H9 (cell line): ENCODE measurements at regions not wholly inside any gene's neighbourhood (a gene's known extent, or its start where the extent isn't known, plus 50 kb on each side); places are given as distances from the start of the nearest gene placed in this dataset.

ENCODE experiments used
- DNase-seq: peaks from one replicate; pipeline ENCODE4 v3.0.0-alpha.2; 2017
- H2AFZ ChIP-seq: one replicate; pipeline ENCODE4 v1.6.1; 2013; ENCODE audit warnings: mild to moderate bottlenecking, low read length, control low read depth, moderate library complexity
- H2AK5ac ChIP-seq: 2 replicates; pipeline ENCODE4 v1.6.1; 2013; ENCODE audit warnings: low read length, control low read depth, mixed read lengths; ENCODE audit not compliant: insufficient read length
- H2BK120ac ChIP-seq: one replicate; pipeline ENCODE4 v1.6.1; 2013; ENCODE audit warnings: low read depth, mild to moderate bottlenecking, low read length, control low read depth, inconsistent platforms; ENCODE audit not compliant: poor library complexity, severe bottlenecking
- H2BK12ac ChIP-seq: 2 replicates; pipeline ENCODE4 v1.6.1; 2013; ENCODE audit warnings: low read length, control low read depth, mixed read lengths, low read depth; ENCODE audit not compliant: insufficient read length
- H2BK15ac ChIP-seq: 2 replicates; pipeline ENCODE4 v1.6.1; 2013; ENCODE audit warnings: low read depth, low read length, control low read depth
- H2BK20ac ChIP-seq: one replicate; pipeline ENCODE4 v1.6.1; 2013; ENCODE audit warnings: low read depth, mild to moderate bottlenecking, low read length, control low read depth, inconsistent platforms; ENCODE audit not compliant: poor library complexity, severe bottlenecking
- H2BK5ac ChIP-seq: 2 replicates; pipeline ENCODE4 v1.6.1; 2013; ENCODE audit warnings: low read length, control low read depth, mixed read lengths; ENCODE audit not compliant: insufficient read length
- H3K14ac ChIP-seq: 2 replicates; pipeline ENCODE4 v1.6.1; 2013; ENCODE audit warnings: low read length, control low read depth; ENCODE audit not compliant: insufficient read depth
- H3K18ac ChIP-seq: 2 replicates; pipeline ENCODE4 v1.6.1; 2013; ENCODE audit warnings: low read depth, mild to moderate bottlenecking, mixed read lengths, low read length, control low read depth; ENCODE audit not compliant: insufficient read length
- H3K23ac ChIP-seq: 2 replicates; pipeline ENCODE4 v1.6.1; 2013; ENCODE audit warnings: low read length, control low read depth, mixed read lengths, low read depth; ENCODE audit not compliant: insufficient read length
- H3K23me2 ChIP-seq: 2 replicates; pipeline ENCODE4 v1.6.1; 2013; ENCODE audit warnings: low read depth, mild to moderate bottlenecking, mixed read lengths, low read length, control low read depth; ENCODE audit not compliant: insufficient read length, poor library complexity, severe bottlenecking
- H3K27ac ChIP-seq: 2 replicates; pipeline ENCODE4 v1.5.1; 2013; ENCODE audit warnings: low read length, control low read depth, mixed read lengths, low read depth; ENCODE audit not compliant: insufficient read length
- H3K27me3 ChIP-seq: 2 replicates; pipeline ENCODE4 v1.6.1; 2013; ENCODE audit warnings: low read length, control low read depth, inconsistent platforms; ENCODE audit not compliant: insufficient read depth
- H3K4ac ChIP-seq: 2 replicates; pipeline ENCODE4 v1.6.1; 2013; ENCODE audit warnings: low read depth, mild to moderate bottlenecking, control low read depth, inconsistent platforms, low read length, moderate library complexity
- H3K4me1 ChIP-seq: 2 replicates; pipeline ENCODE4 v1.6.1; 2013; ENCODE audit warnings: low read length, control low read depth, inconsistent platforms; ENCODE audit not compliant: insufficient read depth
- H3K4me2 ChIP-seq: 2 replicates; pipeline ENCODE4 v1.6.1; 2013; ENCODE audit warnings: low read length, control low read depth, mixed read lengths; ENCODE audit not compliant: insufficient read length, insufficient read depth
- H3K56ac ChIP-seq: 2 replicates; pipeline ENCODE4 v1.6.1; 2013; ENCODE audit warnings: low read depth, mild to moderate bottlenecking, mixed read lengths, low read length, control low read depth; ENCODE audit not compliant: insufficient read length
- H3K79me1 ChIP-seq: 2 replicates; pipeline ENCODE4 v1.6.1; 2013; ENCODE audit warnings: low read depth, mild to moderate bottlenecking, moderate library complexity, low read length, control low read depth, inconsistent platforms; ENCODE audit not compliant: insufficient read depth, poor library complexity, severe bottlenecking
- H3K79me2 ChIP-seq: 2 replicates; pipeline ENCODE4 v1.6.1; 2013; ENCODE audit warnings: low read length, control low read depth, inconsistent platforms; ENCODE audit not compliant: insufficient read depth
- H3K9ac ChIP-seq: 2 replicates; pipeline ENCODE4 v1.6.1; 2013; ENCODE audit warnings: low read length, control low read depth, mixed read lengths; ENCODE audit not compliant: insufficient read length; ENCODE audit errors: extremely low read depth
- H3K9me3 ChIP-seq: one replicate; pipeline ENCODE4 v1.6.1; 2013; ENCODE audit warnings: low read depth, low read length, inconsistent platforms; ENCODE audit not compliant: control insufficient read depth
- H3T11ph ChIP-seq: one replicate; pipeline ENCODE4 v1.6.1; 2013; ENCODE audit warnings: mild to moderate bottlenecking, low read length, control low read depth, inconsistent platforms
- H4K20me1 ChIP-seq: one replicate; pipeline ENCODE4 v1.6.1; 2013; ENCODE audit not compliant: control insufficient read depth, insufficient read length, insufficient read depth
- H4K5ac ChIP-seq: 2 replicates; pipeline ENCODE4 v1.6.1; 2013; ENCODE audit warnings: low read depth, mild to moderate bottlenecking, mixed read lengths, low read length, control low read depth; ENCODE audit not compliant: insufficient read length
- H4K8ac ChIP-seq: replicated peaks from 2 replicates; pipeline ENCODE4 v1.6.1; 2013; ENCODE audit warnings: low read length, control low read depth, mixed read lengths, low read depth; ENCODE audit not compliant: insufficient read length
- H4K91ac ChIP-seq: 2 replicates; pipeline ENCODE4 v1.6.1; 2013; ENCODE audit warnings: low read depth, mild to moderate bottlenecking, moderate library complexity, mixed read lengths, low read length, control low read depth; ENCODE audit not compliant: insufficient read length
- H3K27ac Mint-ChIP-seq, 3 experiments: 2 replicates in 2 of 3; 3 replicates in 1 of 3; pipeline ENCODE4 v1.8.0; 2020 to 2021; ENCODE audit warnings: mixed read lengths in 3 of 3, mild to moderate bottlenecking in 1 of 3, moderate library complexity in 1 of 3
- H3K27me3 Mint-ChIP-seq: 2 replicates; pipeline ENCODE4 v1.8.0; 2021; ENCODE audit warnings: low read depth, mild to moderate bottlenecking, moderate library complexity, mixed read lengths
- H3K36me3 Mint-ChIP-seq, 3 experiments: 2 replicates in 2 of 3; 3 replicates in 1 of 3; pipeline ENCODE4 v1.8.0; 2020 to 2021; ENCODE audit warnings: low read depth in 3 of 3, mixed read lengths in 3 of 3; ENCODE audit not compliant: insufficient read depth in 1 of 3
- H3K4me1 Mint-ChIP-seq, 2 experiments: 2 replicates each; pipeline ENCODE4 v1.8.0; 2020; ENCODE audit warnings: mixed read lengths in 2 of 2
- H3K4me3 Mint-ChIP-seq, 2 experiments: 2 replicates in 1 of 2; 3 replicates in 1 of 2; pipeline ENCODE4 v1.8.0; 2020 to 2021; ENCODE audit warnings: mild to moderate bottlenecking in 2 of 2, mixed read lengths in 2 of 2, moderate library complexity in 1 of 2
- H3K9me3 Mint-ChIP-seq, 2 experiments: 2 replicates in 1 of 2; 3 replicates in 1 of 2; pipeline ENCODE4 v1.8.0; 2020; ENCODE audit warnings: mild to moderate bottlenecking in 2 of 2, mixed read lengths in 2 of 2, moderate library complexity in 1 of 2
- WGBS: extraction: QIAGEN DNeasy Blood & Tissue Kit; methylation state at CpG from one replicate; pipeline ENCODE4 v1.1.7; 2013; ENCODE audit warnings: missing lambda C conversion rate, low lambda C conversion rate, mixed read lengths; ENCODE audit not compliant: insufficient read length; ENCODE audit errors: extremely low coverage; 5-methylcytosine and 5-hydroxymethylcytosine counted together
- TF ChIP-seq, protein P1 (sequence below): fragments of 200-600 bp; sonication (generic); conservative IDR thresholded peaks from 3 replicates; pipeline ENCODE4 v1.8.0; 2021; ENCODE audit warnings: antibody characterized with exemption, mild to moderate bottlenecking

DNA sequence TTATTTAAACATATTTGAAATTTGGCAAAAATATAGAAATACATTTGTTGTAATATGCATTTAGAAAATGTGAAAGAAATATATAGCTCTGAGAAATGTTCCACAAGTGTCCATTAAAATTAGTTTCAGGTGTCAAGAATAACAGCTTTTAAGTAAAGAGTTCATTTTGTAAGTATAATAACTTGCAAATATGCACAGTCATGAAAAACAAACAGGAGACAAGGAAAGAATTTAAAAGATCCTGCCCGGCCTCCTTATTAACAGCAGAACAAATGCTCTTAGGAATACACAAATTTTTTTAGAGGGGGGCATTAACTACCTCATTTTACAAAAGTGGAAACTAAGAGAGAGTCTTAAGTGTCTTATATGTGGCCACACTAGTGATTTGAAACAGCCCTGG lies 77.7 kb upstream of the DBX2 start:
- Histone ChIP-seq H3K23me2 (no peaks in the 10 kb centered on the region), H2BK15ac (no peak overlapping the region), H3K14ac (no peak overlapping the region), H2BK12ac (no peak overlapping the region), H3K27ac (no peak overlapping the region), H2AK5ac (no peak overlapping the region), H3K18ac (no peak overlapping the region), H2BK120ac (no peak overlapping the region), H4K20me1 (no peaks in the 10 kb centered on the region), H3K4me2 (no peak overlapping the region), H3K27me3 (no peaks in the 10 kb centered on the region), H3K79me2 (no peaks in the 10 kb centered on the region), H3K23ac (no peak overlapping the region), H3K56ac (no peak overlapping the region), H3K4me1 (peaks cover 2% of the 10 kb centered on the region; the same call in 1 of the 2 replicates), H3K9ac (no peak overlapping the region), H3T11ph (no peak overlapping the region), H2BK5ac (no peak overlapping the region), H4K8ac (no peak overlapping the region), H2BK20ac (no peak overlapping the region), H4K5ac (no peak overlapping the region), H3K4ac (no peak overlapping the region), H3K79me1 (no peaks in the 10 kb centered on the region), H3K9me3 (no peaks in the 10 kb centered on the region), H2AFZ (no peak overlapping the region), H4K91ac (no peak overlapping the region)
- Mint-ChIP-seq H3K4me3 (no peak overlapping the region), H3K9me3 (no peaks in the 10 kb centered on the region), H3K27me3 (peaks cover 1% of the 10 kb centered on the region; the same call in 1 of the 2 replicates), H3K36me3 (no peaks in the 10 kb centered on the region), H3K4me1 (peaks cover 11 to 13% of the 10 kb centered on the region in 2 experiments), H3K27ac (no peak overlapping the region)
- DNase-seq = no peak
- TF ChIP-seq, protein P1, sequence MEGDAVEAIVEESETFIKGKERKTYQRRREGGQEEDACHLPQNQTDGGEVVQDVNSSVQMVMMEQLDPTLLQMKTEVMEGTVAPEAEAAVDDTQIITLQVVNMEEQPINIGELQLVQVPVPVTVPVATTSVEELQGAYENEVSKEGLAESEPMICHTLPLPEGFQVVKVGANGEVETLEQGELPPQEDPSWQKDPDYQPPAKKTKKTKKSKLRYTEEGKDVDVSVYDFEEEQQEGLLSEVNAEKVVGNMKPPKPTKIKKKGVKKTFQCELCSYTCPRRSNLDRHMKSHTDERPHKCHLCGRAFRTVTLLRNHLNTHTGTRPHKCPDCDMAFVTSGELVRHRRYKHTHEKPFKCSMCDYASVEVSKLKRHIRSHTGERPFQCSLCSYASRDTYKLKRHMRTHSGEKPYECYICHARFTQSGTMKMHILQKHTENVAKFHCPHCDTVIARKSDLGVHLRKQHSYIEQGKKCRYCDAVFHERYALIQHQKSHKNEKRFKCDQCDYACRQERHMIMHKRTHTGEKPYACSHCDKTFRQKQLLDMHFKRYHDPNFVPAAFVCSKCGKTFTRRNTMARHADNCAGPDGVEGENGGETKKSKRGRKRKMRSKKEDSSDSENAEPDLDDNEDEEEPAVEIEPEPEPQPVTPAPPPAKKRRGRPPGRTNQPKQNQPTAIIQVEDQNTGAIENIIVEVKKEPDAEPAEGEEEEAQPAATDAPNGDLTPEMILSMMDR = no peak
- WGBS = no CpG with 5 or more reads among the region's 1 CpG
